ENCODE measurements at regions not wholly inside any gene's neighbourhood (a gene's known extent, or its start where the extent isn't known, plus 50 kb on each side); places are given as distances from the start of the nearest gene placed in this dataset.

GRCh38 chr13:90618133-90618532, 729.4 kb upstream of the MIR17HG start:
- TF ChIP-seq EZH2 (IDR thresholded peaks at IDR 0.05; ENCODE audit: borderline replicate concordance) (no peak), CTCF (IDR thresholded peaks at IDR 0.05; ENCODE audit: poor library complexity) (no peak), EZH2phosphoT487 (IDR thresholded peaks at IDR 0.05; ENCODE audit: low read depth, severe bottlenecking, unreplicated experiment) (no peak)
